Fibroblast of pulmonary artery (primary cell): ENCODE measurements at regions not wholly inside any gene's neighbourhood (a gene's known extent, or its start where the extent isn't known, plus 50 kb on each side); places are given as distances from the start of the nearest gene placed in this dataset.

ENCODE experiments used
- DNase-seq: peaks from one replicate; pipeline ENCODE4 v3.0.0-alpha.2; 2010; ENCODE audit warnings: low read depth
- H3K4me3 ChIP-seq: replicated peaks from 2 replicates; pipeline ENCODE4 v1.5.1; 2011; ENCODE audit warnings: low read depth, mild to moderate bottlenecking, control low read depth, low read length, moderate library complexity
- TF ChIP-seq, protein P1 (sequence below): IDR thresholded peaks from 2 replicates; pipeline ENCODE4 v1.5.1; 2011; ENCODE audit warnings: mild to moderate bottlenecking, control low read depth, low read length, inconsistent platforms; ENCODE audit errors: missing control alignments

DNA sequence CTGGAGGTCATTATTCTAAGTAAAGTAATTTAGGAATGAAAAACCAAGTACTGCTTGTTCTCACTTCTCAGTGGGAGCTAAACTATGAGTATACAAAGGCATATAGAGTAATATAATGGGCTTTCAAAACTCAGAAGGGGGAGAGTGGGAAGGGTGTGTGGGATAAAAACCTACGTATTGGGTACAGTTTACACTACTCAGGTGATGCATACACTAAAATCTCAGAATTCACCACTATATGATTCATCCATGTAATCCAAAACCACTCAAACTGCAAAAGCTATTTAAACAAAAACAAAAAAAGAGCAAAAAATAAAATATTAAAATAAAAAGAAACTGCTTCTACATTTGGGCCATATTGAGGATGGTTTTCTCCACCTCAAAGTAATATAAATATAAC lies 623.3 kb downstream of the NSUN3 start:
- TF ChIP-seq, protein P1, sequence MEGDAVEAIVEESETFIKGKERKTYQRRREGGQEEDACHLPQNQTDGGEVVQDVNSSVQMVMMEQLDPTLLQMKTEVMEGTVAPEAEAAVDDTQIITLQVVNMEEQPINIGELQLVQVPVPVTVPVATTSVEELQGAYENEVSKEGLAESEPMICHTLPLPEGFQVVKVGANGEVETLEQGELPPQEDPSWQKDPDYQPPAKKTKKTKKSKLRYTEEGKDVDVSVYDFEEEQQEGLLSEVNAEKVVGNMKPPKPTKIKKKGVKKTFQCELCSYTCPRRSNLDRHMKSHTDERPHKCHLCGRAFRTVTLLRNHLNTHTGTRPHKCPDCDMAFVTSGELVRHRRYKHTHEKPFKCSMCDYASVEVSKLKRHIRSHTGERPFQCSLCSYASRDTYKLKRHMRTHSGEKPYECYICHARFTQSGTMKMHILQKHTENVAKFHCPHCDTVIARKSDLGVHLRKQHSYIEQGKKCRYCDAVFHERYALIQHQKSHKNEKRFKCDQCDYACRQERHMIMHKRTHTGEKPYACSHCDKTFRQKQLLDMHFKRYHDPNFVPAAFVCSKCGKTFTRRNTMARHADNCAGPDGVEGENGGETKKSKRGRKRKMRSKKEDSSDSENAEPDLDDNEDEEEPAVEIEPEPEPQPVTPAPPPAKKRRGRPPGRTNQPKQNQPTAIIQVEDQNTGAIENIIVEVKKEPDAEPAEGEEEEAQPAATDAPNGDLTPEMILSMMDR = no peak
- DNase-seq = no peak
- no peak overlapping the region for H3K4me3 ChIP-seq

DNA sequence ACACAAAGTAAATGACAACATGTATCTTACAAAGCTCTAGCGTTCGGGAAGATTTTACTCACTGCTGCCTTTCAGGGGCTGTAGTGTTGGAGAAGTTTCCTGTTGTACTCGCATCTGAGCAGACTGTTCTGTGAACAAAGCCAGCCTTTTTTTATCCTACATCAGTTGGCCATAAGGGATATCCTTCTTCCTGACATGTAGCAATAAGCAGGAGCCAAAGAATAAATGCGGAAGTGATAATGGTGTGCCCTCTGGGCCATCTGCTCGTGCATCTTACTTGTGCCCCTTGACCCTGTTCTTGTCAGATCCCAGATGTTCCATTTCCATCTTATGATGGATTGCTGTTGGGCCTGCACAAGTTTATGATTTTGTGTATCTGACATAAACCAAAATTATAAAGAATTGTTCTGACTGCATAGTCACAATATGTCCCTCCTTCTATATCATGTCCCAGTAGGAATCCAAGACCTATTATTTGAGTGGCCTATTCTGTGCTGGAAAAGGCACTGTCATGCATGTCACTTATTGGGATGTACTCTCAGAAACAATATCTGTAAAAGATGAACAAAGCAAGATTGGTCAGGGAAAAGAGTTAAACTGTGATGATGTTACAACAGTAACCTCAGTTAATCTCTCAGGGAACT lies 631.3 kb downstream of the NSUN3 start:
- no peak for DNase-seq
- no peak overlapping the region for H3K4me3 ChIP-seq
- TF ChIP-seq, protein P1 = no peak

DNA sequence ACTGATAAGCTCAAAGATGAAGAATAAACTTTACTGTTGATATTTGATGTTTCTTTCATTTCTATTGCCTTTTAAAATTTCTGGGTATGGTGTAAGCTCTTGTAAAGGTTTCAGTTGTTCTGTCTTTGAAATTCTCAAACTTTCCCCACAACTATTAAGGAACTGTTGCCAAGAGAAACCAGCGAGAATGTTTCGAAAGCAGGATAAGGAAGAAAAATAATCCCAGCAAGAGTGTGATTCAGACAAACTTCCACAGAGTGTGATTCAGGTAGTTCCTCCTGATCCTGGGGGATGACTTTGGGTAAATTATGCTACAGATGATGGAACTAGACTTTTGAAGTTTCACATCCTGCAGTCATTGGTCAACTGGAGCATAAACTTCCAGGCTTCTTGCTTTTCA lies 632.0 kb downstream of the NSUN3 start:
- TF ChIP-seq, protein P1 = no peak
- H3K4me3 ChIP-seq = no peak overlapping the region
- no peak for DNase-seq

DNA sequence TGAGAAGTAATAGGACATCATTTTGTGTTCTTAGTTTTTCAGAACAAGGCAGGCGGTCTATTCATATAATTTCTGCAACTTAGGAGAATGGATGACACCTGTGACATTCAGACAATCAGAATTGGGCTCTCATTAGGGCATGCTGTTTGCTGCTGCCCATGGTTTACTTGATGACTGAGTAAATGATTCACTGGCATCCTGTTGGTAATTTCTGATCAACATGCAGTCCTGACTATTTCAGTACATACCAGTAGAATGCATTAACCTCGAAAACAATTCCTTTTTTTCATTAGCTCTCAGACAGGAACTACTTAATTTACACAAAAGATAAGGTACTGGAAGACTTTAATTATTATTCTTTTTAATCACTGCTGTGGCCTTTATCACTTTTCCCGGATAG lies 641.6 kb downstream of the NSUN3 start:
- no peak for DNase-seq
- TF ChIP-seq, protein P1 = no peak
- H3K4me3 ChIP-seq = no peak overlapping the region

DNA sequence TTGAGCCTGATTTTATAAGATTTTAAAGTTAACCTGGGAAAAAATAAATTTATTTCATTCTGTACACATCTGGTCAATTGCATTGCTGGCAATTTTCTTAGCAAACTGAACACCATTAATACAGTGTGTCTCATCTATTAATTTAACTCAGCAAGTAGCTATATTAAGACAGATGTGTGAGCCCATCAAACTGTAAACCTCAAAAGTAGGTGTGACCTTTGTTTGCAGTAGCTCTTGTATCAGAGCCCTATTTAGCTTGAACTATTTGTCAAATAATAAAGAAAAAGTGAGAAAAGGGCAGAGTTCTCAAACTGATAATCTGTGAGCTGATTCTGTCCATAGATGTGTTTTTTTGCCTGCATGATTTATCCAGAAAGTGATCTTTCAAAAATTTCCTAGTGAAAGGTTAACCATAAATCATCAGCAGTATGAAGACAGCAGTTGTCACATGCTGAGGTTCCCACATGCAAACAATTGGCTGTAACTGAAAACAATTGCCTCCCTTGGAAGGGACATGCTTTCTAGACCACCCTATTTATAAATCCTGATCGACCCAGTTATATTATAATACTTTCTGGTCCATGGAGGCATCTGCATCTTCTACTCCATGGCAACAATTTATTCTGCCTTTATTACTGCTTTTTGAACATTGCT lies 646.5 kb downstream of the NSUN3 start:
- TF ChIP-seq, protein P1 = no peak
- H3K4me3 ChIP-seq = no peak overlapping the region
- DNase-seq = no peak

DNA sequence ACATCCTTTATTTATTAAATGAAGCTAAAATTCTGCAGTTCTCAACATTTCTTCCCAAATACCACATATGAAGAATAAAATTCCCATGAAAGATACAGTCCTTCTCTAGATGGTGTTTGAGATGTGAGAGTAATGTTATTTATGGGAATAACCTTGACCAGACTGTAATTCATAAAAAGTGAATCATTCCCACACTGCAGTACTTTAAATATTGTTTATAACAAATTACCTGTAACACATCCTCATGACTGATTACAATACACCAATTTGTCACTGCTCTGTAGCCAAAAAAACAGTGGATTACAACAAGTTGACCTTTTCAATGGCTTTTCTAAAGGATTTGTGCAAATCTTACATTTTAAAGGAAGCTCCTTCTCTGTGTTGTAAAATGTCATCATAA lies 651.3 kb downstream of the NSUN3 start:
- H3K4me3 ChIP-seq = no peak overlapping the region
- DNase-seq = no peak
- TF ChIP-seq, protein P1 = no peak

DNA sequence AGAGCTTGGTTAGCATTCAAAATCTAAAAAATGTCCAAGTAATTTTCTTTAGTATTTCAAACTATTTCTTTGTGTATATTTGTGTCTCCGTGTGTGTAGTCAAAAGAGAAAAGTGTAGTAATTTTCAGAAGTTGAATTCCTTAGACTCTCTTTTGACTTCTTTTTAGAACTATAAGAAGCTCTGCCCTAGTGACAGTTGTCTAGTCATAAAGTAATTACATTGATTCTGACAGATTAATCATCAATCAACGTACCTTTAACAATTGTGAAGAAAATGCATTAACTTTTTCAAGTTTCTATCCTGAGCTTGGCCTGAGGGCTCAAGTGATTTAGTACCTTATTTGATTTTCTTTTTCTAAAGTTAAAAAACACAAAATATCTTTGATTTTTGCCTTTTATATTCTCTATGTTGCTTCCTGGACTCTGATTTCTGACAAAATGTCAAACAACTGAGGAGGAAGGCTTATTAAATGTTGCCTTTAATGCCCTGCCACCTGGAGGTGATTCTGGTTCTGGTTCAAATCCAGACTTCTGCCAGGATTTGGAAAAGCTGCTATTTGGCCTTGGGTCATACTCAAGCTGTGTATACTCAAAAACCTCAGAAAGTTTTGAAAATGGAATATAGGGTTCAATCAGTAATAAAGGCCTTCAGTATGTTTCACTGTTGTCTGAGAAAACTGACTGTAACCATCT lies 653.6 kb downstream of the NSUN3 start:
- DNase-seq = no peak
- H3K4me3 ChIP-seq = no peak overlapping the region
- TF ChIP-seq, protein P1 = no peak
